Panc1 (cell line): ENCODE measurements at regions not wholly inside any gene's neighbourhood (a gene's known extent, or its start where the extent isn't known, plus 50 kb on each side); places are given as distances from the start of the nearest gene placed in this dataset.

Experiments used
- ATAC-seq: fragments of 200-7000 bp; cut with Tn5 transposase; 2 replicates; pipeline ENCODE4 v1.9.1; 2020; ENCODE audit warnings: mild to moderate bottlenecking, moderate library complexity
- BruUV-seq: library from RNA; stranded (reverse); fragments of 400-500 nt; replicated peaks from 2 replicates; lab custom pipeline; 2021; lab: Mats Ljungman, UMichigan
- CTCF ChIA-PET: fragments of 300-600 bp; sonication (Branson Sonifier 250); formaldehyde crosslinking; loops from one replicate; lab custom pipeline; 2022; ENCODE audit warnings: antibody characterized with exemption; lab: Charles Lee
- POLR2A ChIA-PET: fragments of 300-600 bp; sonication (Branson Sonifier 250); formaldehyde crosslinking; loops from one replicate; lab custom pipeline; 2022; ENCODE audit warnings: antibody characterized with exemption; lab: Charles Lee
- DNase-seq: peaks from one replicate; pipeline ENCODE4 v3.0.0-alpha.2; 2010; ENCODE audit warnings: low read depth, low spot score
- H3K27ac ChIP-seq: 2 replicates; pipeline ENCODE4 v1.5.1; 2011; ENCODE audit warnings: mild to moderate bottlenecking, low read length, inconsistent platforms
- H3K27me3 ChIP-seq: fragments of 200-500 bp; sonication (Bioruptor generic); 2 replicates; pipeline ENCODE4 v1.6.0; 2014; ENCODE audit warnings: low read length, inconsistent platforms; ENCODE audit not compliant: control insufficient read depth, insufficient read depth
- H3K36me3 ChIP-seq: fragments of 200-500 bp; sonication (Bioruptor generic); 2 replicates; pipeline ENCODE4 v1.5.1; 2014; ENCODE audit warnings: inconsistent platforms, mild to moderate bottlenecking, low read length, moderate library complexity; ENCODE audit not compliant: control insufficient read depth, insufficient read depth
- H3K4me1 ChIP-seq: 2 replicates; pipeline ENCODE4 v1.5.1; 2011; ENCODE audit warnings: inconsistent platforms, mild to moderate bottlenecking, low read length, moderate library complexity; ENCODE audit not compliant: control insufficient read depth, insufficient read depth
- H3K4me3 ChIP-seq, 2 experiments: 2 replicates each; pipeline ENCODE4 v1.5.1; 2011 to 2012; ENCODE audit warnings: low read depth in 2 of 2, low read length in 2 of 2, mild to moderate bottlenecking in 2 of 2, inconsistent platforms in 1 of 2, moderate library complexity in 1 of 2
- H3K9me3 ChIP-seq: fragments of 200-500 bp; sonication (Bioruptor generic); 2 replicates; pipeline ENCODE4 v1.5.1; 2014; ENCODE audit warnings: low read depth, mild to moderate bottlenecking, inconsistent platforms, low read length, moderate library complexity; ENCODE audit not compliant: control insufficient read depth, insufficient read depth
- CTCF ChIP-seq: fragments of 450-650 bp; IDR thresholded peaks from 2 replicates; pipeline ENCODE4 v1.5.1; 2017; ENCODE audit warnings: mild to moderate bottlenecking
- POLR2AphosphoS5 ChIP-seq: IDR thresholded peaks from 2 replicates; pipeline ENCODE4 v1.6.1; 2012; ENCODE audit warnings: mild to moderate bottlenecking, low read depth, low read length, moderate library complexity
- REST ChIP-seq, 2 experiments: IDR thresholded peaks; 2 replicates each; pipeline ENCODE4 v1.6.1; 2011 to 2012; ENCODE audit warnings: low read depth in 2 of 2, control low read depth in 1 of 2, low read length in 1 of 2, mild to moderate bottlenecking in 1 of 2, moderate library complexity in 1 of 2; ENCODE audit not compliant: insufficient read depth in 1 of 2
- SIN3A ChIP-seq: IDR thresholded peaks from 2 replicates; pipeline ENCODE4 v1.6.1; 2012; ENCODE audit warnings: low read depth, mild to moderate bottlenecking, low read length, moderate library complexity, borderline replicate concordance; ENCODE audit not compliant: insufficient read depth
- TCF7L2 ChIP-seq: IDR thresholded peaks from 2 replicates; pipeline ENCODE4 v1.6.1; 2011; ENCODE audit warnings: mild to moderate bottlenecking, low read depth, low read length, inconsistent platforms
- in situ Hi-C: cut with HindIII; loops from 2 replicates; pipeline ENCODE4 v1.10.0; 2016; ENCODE audit warnings: low sequenced_read_pairs, low pct_unique_long_range_greater_than_20kb
- intact Hi-C: fragments of 100-400 bp; cut with micrococcal nuclease; formaldehyde crosslinking; loops from one replicate; pipeline ENCODE4 v1.10.0; 2022; ENCODE audit not compliant: unreplicated experiment

GRCh38 chr9:24333629-24334028, 212.1 kb downstream of the IZUMO3 start:
- in situ Hi-C loops (no loop called here), intact Hi-C loops (no loop called here)
- BruUV-seq = no TSS peak
- H3K36me3 ChIP-seq = no peaks in the 10 kb centered on the region
- H3K9me3 ChIP-seq = no peaks in the 10 kb centered on the region
- no peaks in the 10 kb centered on the region for H3K4me1 ChIP-seq
- no peak overlapping the region for H3K27ac ChIP-seq
- DNase-seq (no peak), ATAC-seq (no peak)
- no peaks in the 10 kb centered on the region for H3K27me3 ChIP-seq
- CTCF ChIA-PET = no interaction called here
- TF ChIP-seq TCF7L2 = no peak
- TF ChIP-seq CTCF = no peak
- TF ChIP-seq SIN3A = no peak
- TF ChIP-seq REST (IDR thresholded peaks at IDR 0.05; ENCODE audit: insufficient read depth in 1 of 2, low read depth in 2 of 2, low read length in 1 of 2) = no peak
- TF ChIP-seq POLR2AphosphoS5 = no peak
- no peak overlapping the region for H3K4me3 ChIP-seq
- POLR2A ChIA-PET = no interaction called here

- POLR2A ChIA-PET = no interaction called here
- Histone ChIP-seq H3K4me3 (no peak overlapping the region), H3K36me3 (no peaks in the 10 kb centered on the region), H3K27me3 (no peaks in the 10 kb centered on the region), H3K27ac (no peak overlapping the region), H3K9me3 (no peaks in the 10 kb centered on the region), H3K4me1 (no peaks in the 10 kb centered on the region)
- no TSS peak for BruUV-seq
- CTCF ChIA-PET = no interaction called here
- in situ Hi-C loops (no loop called here), intact Hi-C loops (no loop called here)
- DNase-seq (no peak), ATAC-seq (no peak)
- TF ChIP-seq CTCF = no peak
- no peak for TF ChIP-seq SIN3A
- TF ChIP-seq POLR2AphosphoS5 = no peak
- TF ChIP-seq REST (IDR thresholded peaks at IDR 0.05; ENCODE audit: insufficient read depth in 1 of 2, low read depth in 2 of 2, low read length in 1 of 2) = no peak
- TF ChIP-seq TCF7L2 = no peak
Observed at GRCh38 chr9:24298912-24299311, 246.8 kb downstream of the IZUMO3 start.
